PC-9 (cell line): ENCODE measurements at regions not wholly inside any gene's neighbourhood (a gene's known extent, or its start where the extent isn't known, plus 50 kb on each side); places are given as distances from the start of the nearest gene placed in this dataset.

ENCODE experiments used
- BruUV-seq: library from RNA; stranded (reverse); fragments of 400-500 nt; replicated peaks from 2 replicates; lab custom pipeline; 2021; lab: Mats Ljungman, UMichigan
- CTCF ChIA-PET: fragments of 300-600 bp; sonication (Branson Sonifier 250); formaldehyde crosslinking; loops from one replicate; lab custom pipeline; 2022; ENCODE audit warnings: antibody characterized with exemption; lab: Charles Lee
- POLR2A ChIA-PET: fragments of 300-600 bp; sonication (Branson Sonifier 250); formaldehyde crosslinking; loops from one replicate; lab custom pipeline; 2022; ENCODE audit warnings: antibody characterized with exemption; ENCODE audit not compliant: unreplicated experiment; lab: Charles Lee
- DNase-seq, 2 experiments: peaks; one replicate each; pipeline versions ENCODE4 v3.0.0 to v3.0.0-alpha.2; 2015 to 2022; ENCODE audit warnings: mixed read lengths in 1 of 2
- H2AFZ ChIP-seq: fragments of 200-600 bp; sonication (generic); 2 replicates; pipeline ENCODE4 v1.8.1; 2017; ENCODE audit warnings: antibody characterized with exemption
- H3F3A ChIP-seq: fragments of 200-600 bp; sonication (generic); 2 replicates; pipeline ENCODE4 v1.8.1; 2017; ENCODE audit warnings: antibody characterized with exemption, mild to moderate bottlenecking, low read depth; ENCODE audit not compliant: insufficient read depth
- H3K27ac ChIP-seq: fragments of 200-600 bp; sonication (generic); 2 replicates; pipeline ENCODE4 v1.6.1; 2016; ENCODE audit warnings: mixed run types
- H3K27me3 ChIP-seq: fragments of 200-600 bp; sonication (generic); 2 replicates; pipeline ENCODE4 v1.6.1; 2016; ENCODE audit warnings: low read depth, mixed run types; ENCODE audit not compliant: insufficient read depth
- H3K36me3 ChIP-seq: fragments of 200-600 bp; sonication (generic); 2 replicates; pipeline ENCODE4 v1.6.1; 2016; ENCODE audit warnings: low read depth, mixed run types
- H3K4me1 ChIP-seq: fragments of 200-600 bp; sonication (generic); replicated peaks from 2 replicates; pipeline ENCODE4 v1.6.1; 2016; ENCODE audit warnings: mixed run types; ENCODE audit not compliant: insufficient read depth
- H3K4me2 ChIP-seq: fragments of 200-600 bp; sonication (generic); 2 replicates; pipeline ENCODE4 v1.6.1; 2017; ENCODE audit warnings: mixed run types
- H3K4me3 ChIP-seq: fragments of 200-600 bp; sonication (generic); 2 replicates; pipeline ENCODE4 v1.6.1; 2016; ENCODE audit warnings: mixed run types
- H3K79me2 ChIP-seq: fragments of 200-600 bp; sonication (generic); 2 replicates; pipeline ENCODE4 v1.6.1; 2017; ENCODE audit warnings: low read depth, mixed run types
- H3K9me2 ChIP-seq: fragments of 200-600 bp; sonication (generic); 2 replicates; pipeline ENCODE4 v1.8.1; 2017; ENCODE audit warnings: mild to moderate bottlenecking; ENCODE audit not compliant: insufficient read depth
- H3K9me3 ChIP-seq: fragments of 200-600 bp; sonication (generic); 2 replicates; pipeline ENCODE4 v1.8.1; 2016; ENCODE audit warnings: low read depth; ENCODE audit not compliant: insufficient read depth
- H4K20me1 ChIP-seq: fragments of 200-600 bp; sonication (generic); 2 replicates; pipeline ENCODE4 v1.8.1; 2017; ENCODE audit not compliant: insufficient read depth
- CTCF ChIP-seq: fragments of 200-600 bp; sonication (generic); conservative IDR thresholded peaks from 2 replicates; pipeline ENCODE4 v1.6.1; 2017; ENCODE audit warnings: mixed run types, antibody characterized with exemption, mild to moderate bottlenecking, moderate library complexity
- EZH2 ChIP-seq: fragments of 200-600 bp; sonication (generic); IDR thresholded peaks from 2 replicates; pipeline ENCODE4 v1.8.0; 2017; ENCODE audit warnings: antibody characterized with exemption, low read depth
- intact Hi-C: fragments of 100-400 bp; cut with micrococcal nuclease; formaldehyde crosslinking; loops from one replicate; pipeline ENCODE4 v1.10.0; 2022; ENCODE audit not compliant: unreplicated experiment

GRCh38 chr6:144744720-144745119 is 459.6 kb downstream of the UTRN start:
- Histone ChIP-seq H3K36me3 (no peaks in the 10 kb centered on the region), H3K4me3 (no peak overlapping the region)
- intact Hi-C loops, result no loop called here

GRCh38 chr6:144745439-144745838 is 460.3 kb downstream of the UTRN start:
- TF ChIP-seq CTCF (no peak), EZH2 (no peak)
- DNase-seq, result no peak
- no TSS peak for BruUV-seq
- Histone ChIP-seq H3K36me3 (no peaks in the 10 kb centered on the region), H3K9me3 (no peaks in the 10 kb centered on the region), H3K4me2 (no peak overlapping the region), H3K79me2 (no peaks in the 10 kb centered on the region), H2AFZ (no peak overlapping the region), H3K27ac (no peak overlapping the region), H3K4me1 (no peaks in the 10 kb centered on the region), H3K4me3 (no peak overlapping the region), H3F3A (no peaks in the 10 kb centered on the region), H3K27me3 (no peaks in the 10 kb centered on the region), H4K20me1 (no peaks in the 10 kb centered on the region), H3K9me2 (no peaks in the 10 kb centered on the region)
- ChIA-PET CTCF (no interaction called here), POLR2A (no interaction called here)
- intact Hi-C loops, result no loop called here

More at GRCh38 chr6:144744720-144745119, 459.6 kb downstream of the UTRN start:
- H3K27me3 ChIP-seq, result no peaks in the 10 kb centered on the region
- H3K79me2 ChIP-seq, result no peaks in the 10 kb centered on the region
- no peak overlapping the region for H3K27ac ChIP-seq
- H3K4me2 ChIP-seq, result no peak overlapping the region
- H3F3A ChIP-seq, result no peaks in the 10 kb centered on the region
- no peak overlapping the region for H2AFZ ChIP-seq
- ChIA-PET POLR2A (no interaction called here), CTCF (no interaction called here)
- no peaks in the 10 kb centered on the region for H4K20me1 ChIP-seq
- no peak for TF ChIP-seq CTCF
- TF ChIP-seq EZH2, result no peak
- no TSS peak for BruUV-seq
- no peak for DNase-seq
- H3K9me3 ChIP-seq, result no peaks in the 10 kb centered on the region
- no peaks in the 10 kb centered on the region for H3K9me2 ChIP-seq
- no peaks in the 10 kb centered on the region for H3K4me1 ChIP-seq

GRCh38 chr6:144746902-144747469 is 461.9 kb downstream of the UTRN start:
- no peak overlapping the region for H3K4me2 ChIP-seq
- TF ChIP-seq EZH2 (no peak), CTCF (no peak)
- no peak overlapping the region for H3K27ac ChIP-seq
- intact Hi-C loops, result no loop called here
- H3K9me3 ChIP-seq, result no peaks in the 10 kb centered on the region
- no peaks in the 10 kb centered on the region for H3F3A ChIP-seq
- H4K20me1 ChIP-seq, result no peaks in the 10 kb centered on the region
- ChIA-PET CTCF (no interaction called here), POLR2A (no interaction called here)
- no peak for DNase-seq
- H3K4me3 ChIP-seq, result no peak overlapping the region
- H3K36me3 ChIP-seq, result no peaks in the 10 kb centered on the region
- H3K79me2 ChIP-seq, result no peaks in the 10 kb centered on the region
- H2AFZ ChIP-seq, result no peak overlapping the region
- no TSS peak for BruUV-seq
- no peaks in the 10 kb centered on the region for H3K27me3 ChIP-seq
- no peaks in the 10 kb centered on the region for H3K9me2 ChIP-seq
- H3K4me1 ChIP-seq, result no peaks in the 10 kb centered on the region
